GM18517 (cell line): ENCODE measurements at regions not wholly inside any gene's neighbourhood (a gene's known extent, or its start where the extent isn't known, plus 50 kb on each side); places are given as distances from the start of the nearest gene placed in this dataset.

Experiments
- ATAC-seq: cut with Tn5 transposase; IDR thresholded peaks from one replicate; pipeline ENCODE4 v1.9.1; 2021; ENCODE audit warnings: mild to moderate bottlenecking, moderate library complexity; ENCODE audit not compliant: unreplicated experiment

DNA sequence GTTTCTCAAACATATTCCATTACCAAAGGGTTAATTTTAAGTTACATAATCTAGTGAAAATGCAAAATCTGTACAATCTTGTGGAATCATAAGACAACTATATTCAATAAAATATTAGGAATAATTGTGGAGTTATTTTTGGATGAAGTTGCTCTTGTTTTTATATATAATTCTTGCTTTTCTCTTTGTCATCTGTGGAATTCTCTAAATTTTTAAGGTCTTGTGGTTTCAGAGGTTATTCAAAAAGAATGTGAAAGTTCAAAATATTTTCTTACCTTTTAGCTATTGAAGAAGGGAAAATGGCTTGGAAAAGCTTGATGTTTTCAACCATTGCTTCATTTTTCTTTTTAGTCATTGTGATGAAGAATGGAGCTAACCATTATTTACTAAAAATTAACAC, 552.1 kb downstream of the TFEC start:
- ATAC-seq, result no peak

DNA sequence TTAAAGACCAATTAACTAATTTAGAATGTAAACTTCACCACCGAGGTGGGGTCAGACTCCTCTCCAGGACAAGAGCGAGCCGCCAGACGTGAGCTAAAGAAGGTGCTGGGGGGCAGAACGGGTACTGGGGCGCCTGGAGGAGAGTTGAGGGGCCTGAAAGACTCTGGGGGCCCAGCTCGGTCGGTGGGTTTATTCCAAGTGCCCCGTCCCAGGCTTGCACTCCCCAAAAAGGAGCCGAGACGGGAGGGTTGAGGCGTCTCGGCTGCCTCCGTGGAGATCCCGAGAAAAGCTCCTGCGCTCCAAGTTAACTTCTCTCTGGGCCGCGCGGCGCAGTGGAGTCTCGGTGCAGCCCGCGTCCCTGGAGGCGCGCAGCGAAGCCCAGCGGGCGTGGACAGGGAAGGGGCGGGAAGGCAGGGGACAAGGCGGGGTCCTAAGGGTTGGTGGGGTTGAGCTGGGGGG, 553.3 kb downstream of the TFEC start:
- no peak for ATAC-seq

DNA sequence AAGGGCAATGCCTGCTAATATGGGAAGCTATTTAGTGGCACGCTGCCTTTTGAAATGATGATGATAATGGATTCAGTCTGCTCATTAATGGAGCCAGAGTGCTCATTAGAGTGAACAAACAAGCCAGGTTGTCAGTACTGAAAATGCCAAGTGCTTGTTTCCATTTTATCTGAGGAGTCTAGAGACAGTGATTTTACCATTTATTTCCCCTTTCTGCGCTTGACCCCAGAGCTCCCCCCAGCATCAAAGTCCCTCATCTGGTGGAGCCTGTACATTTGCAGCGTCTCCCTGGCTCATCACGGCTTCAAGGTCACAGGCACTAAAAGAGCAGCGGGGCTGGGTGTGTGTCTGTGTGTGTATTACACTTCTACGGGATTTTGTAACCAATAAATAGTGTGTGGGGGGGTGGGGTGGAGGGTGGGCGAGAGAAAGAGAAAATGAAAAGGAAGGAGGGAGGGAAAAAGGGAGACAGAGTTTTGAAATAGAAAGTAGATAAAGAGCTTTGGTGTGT, 553.8 kb downstream of the TFEC start:
- no peak for ATAC-seq

DNA sequence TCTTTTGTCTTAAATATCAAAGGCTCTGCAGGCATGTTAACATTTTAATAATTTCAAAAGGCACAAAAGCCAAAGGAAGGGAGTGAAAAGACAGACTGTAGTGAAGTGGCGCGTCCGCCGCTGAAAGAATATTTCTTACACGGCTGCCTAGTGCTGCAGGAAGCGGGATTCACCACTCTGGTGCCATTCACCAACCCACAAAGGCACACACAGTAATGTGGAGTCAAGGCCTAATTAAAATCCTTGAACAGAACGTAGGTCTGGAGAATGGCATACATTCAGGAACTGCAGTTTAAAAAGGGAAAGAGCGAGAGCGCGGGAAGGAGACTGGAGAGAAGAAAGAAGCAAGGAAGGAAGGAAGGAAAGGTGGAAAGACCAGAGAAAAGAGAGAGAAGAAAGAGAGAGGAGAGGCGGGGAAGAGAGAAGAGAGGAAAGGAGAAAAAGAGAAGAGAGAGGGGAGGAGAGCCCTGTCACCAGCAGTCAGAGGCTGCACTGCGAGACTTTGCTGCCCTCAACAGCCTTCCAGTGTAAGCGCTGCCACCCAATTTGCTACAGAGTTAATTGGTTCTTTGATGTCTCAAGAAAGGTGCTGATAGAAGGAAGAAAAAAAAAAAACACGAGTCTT, 554.0 kb downstream of the MDFIC start:
- ATAC-seq, result no peak

DNA sequence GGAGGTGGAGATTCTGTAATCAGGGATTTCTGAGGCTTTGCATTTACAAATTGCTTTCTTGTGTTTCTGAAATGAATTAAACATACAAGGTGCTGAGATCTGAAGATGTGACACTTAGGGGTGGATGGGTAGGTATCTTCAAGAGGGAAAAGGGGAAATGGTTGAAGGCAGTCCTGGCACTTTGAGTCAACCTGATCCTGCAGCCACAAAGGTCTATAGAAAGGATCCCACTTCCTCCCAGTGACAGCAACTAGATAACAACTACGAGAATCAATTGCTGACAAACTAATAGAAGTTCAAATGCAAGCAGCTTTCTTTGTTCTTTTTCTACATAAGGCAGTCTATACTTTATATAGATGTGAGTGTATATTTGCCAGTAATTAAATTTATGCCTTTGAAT, 553.3 kb downstream of the MDFIC start:
- no peak for ATAC-seq

DNA sequence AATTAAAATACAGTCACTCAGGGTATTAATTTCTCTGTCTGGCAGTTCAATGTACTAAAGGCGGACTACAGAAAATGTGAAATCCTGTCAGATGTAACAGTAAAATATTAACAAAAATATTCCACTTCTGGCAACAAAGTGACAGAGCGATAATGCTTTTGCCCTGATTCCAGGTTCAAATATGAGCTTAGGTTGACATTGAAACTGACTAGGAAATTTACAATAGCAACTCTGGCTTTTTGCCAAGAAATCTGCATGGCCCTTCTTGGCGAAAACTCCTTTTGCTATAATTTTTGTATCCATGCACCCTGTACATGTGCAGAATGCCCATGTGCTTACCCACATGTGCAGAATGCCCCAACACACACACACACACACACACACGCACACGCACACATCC, 552.2 kb downstream of the MDFIC start:
- ATAC-seq, result no peak

DNA sequence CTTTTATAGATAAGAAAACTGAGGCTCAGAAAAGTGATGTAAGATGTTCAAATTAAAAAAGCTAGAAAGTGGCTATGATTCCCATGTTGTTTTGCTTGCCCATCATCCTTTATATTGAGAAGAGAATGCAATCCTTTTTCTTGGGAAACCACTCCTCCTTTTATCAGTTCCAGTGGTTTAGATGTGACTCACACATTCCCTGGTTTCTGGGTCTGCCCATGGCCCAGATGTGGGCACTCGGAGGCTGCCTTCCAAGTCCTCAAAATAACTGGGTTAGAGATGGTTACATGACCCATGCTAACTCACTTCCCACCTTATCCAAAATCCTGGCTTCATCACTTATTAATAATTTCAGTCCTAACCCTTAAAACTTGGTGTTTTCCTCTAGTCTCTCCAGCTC, 550.0 kb downstream of the MDFIC start:
- no peak for ATAC-seq

DNA sequence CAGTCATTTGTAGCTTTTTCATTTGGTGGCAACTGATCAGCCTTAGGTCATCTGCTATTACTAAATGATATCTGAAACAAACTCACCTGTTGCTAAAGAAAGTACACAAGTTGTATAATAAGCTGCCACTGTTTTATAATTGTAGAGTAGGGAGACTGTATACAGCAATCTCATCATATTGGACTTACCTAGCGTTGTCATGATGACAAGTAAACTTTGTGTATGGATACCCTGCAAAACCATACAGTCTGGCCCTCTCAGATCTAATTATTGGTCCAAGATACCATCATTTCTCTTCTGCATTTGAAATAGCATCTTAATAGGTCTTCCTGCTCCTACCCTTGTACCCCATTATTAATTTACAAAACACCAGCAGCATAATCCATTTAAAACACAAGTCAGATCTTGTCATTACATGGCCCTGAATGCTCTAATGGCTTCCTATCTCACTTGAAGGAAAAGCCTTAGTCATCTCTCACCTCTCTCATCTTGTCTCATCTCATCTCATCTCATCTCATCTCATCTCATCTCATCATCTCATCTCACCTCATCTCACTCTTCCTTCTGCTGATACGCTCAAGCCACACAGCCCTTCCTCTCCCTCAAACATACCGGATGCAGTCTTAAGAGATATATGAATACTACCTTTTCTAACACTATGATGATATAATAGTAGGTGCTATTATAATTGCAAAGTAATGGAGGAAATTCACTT, 540.6 kb downstream of the MDFIC start:
- no peak for ATAC-seq

DNA sequence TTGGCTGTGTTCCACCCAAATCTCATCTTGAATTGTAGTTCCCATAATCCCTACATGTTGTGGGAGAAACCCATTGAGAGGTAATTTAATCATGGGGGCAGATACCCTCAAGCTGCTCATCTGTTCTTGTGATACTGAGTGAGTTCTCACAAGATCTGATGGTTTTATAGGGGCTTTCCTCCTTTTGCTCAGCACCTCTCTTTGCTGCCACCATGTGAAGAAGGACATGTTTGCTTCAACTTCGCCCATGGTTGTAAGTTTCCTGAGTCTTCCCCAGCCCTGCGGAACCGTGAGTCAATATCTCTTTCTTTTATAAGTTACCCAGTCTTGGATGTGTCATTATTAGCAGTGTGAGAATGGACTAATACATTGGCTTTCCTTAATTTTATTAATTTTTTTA, 527.8 kb downstream of the MDFIC start:
- ATAC-seq, result no peak

DNA sequence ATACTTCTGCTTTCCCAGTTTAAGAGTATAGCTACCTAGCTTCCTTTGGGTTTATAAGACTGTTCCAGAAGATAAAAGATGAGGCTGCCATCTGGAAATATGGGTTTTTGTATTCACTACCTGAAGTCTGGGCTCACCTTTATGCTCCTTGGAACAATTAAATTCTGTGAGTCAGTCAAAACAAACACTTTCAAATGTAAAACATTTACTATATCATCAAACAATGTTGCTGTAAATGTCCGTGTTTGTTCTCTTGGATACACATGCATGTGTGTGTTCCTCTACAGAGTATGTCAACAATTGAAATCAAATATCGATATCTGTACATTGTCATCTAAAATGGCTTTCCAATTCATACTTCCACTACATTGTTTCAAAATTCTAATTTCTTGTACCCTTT, 525.6 kb downstream of the MDFIC start:
- ATAC-seq, result no peak

DNA sequence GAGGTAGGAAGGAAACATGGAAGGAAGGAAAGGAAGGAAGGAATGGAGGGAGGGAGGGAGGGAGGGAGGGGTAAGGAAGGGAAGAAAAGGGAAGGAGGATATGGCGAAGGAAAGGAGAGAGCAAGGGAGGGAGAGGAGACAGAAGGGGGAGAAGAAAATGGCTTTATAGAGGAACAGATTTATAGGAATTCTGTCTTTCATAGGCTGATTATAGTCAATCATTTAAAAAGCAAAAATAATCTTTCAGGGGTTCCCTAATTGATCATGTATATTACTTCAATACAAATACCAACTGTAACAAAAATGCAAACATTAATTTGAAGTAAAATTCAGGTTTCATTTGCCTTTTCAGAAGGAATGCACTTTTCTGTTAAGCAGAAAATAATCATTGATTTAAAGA, 519.1 kb downstream of the MDFIC start:
- no peak for ATAC-seq

DNA sequence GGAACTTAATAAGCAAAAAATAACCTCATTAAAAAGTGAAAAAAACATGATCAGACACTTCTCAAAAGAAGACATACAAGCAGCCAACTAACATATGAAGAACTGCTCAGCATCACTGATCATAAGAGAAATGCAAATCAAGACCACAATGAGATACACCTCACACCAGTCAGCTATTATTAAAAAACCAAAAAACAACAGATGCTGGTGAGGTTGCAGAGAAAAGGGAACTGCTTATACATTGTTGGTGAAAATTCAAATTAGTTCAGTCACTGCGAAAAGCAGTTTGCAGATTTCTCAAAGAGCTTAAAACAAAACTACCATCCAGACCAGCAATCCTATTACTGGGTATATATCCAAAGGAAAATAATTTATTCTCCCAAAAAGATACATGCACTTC, 513.3 kb downstream of the MDFIC start:
- ATAC-seq, result peak; percentile 90

DNA sequence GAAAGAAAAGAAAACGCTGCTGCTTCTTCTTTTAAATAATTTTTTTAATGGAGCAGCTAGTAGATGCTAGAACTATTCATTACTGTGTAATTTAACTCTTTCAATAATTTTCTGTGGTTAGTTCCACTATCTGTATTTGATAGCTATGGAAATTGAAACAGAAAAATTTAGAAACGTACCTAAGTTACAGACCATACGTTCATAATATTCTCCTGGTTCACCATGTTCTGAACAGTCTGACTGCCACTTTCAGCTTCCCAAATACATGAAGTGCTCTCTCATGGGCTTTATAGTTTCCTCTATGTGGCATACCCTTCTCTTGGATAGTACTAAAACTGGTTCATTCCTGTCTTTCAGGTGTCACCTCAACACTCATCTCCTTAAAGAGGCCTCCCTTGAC, 508.0 kb downstream of the MDFIC start:
- ATAC-seq, result no peak

DNA sequence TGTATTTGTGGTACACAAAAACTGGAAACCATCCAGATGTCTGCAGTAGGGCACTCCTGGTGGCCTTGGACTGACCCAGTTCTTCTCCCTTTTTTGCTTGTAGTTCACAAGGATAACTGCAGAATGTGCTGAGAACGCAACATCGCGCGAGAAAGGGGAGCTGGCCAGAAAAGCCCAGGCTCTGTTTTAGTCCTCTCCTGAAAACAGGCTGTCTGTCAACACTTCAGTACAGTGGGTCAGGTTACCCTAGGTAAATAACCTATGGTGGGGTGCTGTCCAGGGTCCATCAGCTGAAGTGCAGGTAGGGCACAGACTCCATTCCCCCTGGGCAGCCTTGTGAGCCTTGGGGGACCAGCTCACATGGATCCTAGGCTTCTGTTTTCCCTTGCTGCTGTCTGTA, 495.8 kb downstream of the MDFIC start:
- no peak for ATAC-seq

DNA sequence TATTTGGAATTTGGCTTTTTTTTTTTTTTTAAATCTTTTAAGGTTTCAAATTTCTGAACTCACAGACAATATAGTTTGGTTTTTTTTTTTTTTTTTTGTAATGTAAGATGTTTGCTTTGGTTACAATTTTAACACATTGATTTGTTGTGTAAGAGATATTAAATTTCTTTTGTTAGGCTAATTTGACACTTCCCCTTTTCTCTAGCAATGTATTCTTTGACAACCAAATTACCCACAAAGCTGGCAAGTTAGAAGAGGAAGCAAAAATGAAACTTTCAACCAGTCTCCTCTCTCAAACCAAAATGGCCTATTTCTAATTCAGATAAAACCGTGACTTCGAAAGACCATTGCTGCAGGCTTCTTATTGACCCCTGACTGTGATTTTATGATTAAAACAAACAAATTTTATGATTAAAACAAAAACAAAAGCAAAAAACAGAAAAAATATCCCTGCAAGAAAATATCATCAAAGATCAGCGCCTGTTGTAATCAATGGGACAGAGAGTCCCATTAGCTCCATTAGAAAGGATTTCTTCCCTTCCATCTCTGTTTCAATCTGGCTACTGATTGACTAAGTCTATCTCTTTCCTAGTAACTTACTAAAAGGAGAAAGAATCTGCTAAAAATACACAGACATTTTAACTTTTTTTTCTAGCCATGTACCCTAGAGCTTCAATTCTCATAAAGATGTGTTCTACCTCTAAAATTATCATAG, 489.2 kb downstream of the MDFIC start:
- peak; percentile 99 for ATAC-seq

DNA sequence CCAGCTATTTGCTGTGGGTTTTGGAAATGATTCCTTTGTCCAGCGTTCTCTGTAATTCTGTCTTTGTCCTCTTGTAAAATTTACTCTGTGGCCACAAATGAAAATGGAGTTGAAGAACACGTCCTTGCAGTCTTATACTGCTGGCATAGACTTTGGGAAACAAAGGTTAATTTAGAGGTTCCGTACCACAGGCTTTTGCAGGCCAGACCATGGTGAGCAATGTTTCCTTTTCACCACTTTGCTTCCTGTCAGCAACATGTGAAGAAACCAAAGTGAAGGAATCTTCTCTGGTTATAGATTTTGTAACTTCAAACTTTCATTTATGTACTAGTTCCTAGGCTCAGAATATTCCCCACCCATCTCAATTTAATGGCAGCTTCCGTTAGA, 488.5 kb downstream of the MDFIC start:
- ATAC-seq, result no peak

DNA sequence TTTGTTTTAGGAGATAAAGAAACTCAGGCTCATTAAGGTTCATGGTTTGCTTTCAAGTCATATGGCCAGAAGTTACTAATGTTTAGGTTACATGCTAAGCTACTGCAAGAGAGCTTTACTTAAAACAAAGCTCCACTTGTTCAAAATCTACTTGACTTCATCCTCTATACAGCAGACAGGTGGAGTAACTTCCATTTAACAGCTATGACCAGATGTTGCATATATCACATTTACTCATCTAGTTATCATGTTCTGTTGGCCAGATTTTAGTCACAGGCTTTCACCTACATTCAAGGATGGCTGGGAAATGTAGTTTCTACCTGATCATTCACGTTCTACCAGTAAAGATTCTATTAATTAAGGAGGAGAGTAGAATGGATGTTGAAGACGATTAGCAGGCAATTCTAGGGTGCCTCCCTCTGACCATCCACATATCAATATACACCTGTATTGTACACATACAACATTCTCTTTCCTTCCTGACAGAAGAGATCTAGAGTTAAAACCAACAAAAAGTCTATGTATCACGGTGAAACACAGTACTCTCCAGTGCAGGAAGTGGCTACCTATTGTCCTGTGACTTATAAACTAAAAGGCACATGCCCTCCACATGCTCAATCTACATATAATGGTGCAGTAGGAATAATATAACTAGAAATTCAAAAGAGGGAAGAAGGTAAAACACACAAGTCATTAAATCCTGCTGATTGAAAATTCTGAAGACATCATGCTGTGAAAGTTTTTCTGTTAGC, 488.0 kb downstream of the MDFIC start:
- no peak for ATAC-seq

DNA sequence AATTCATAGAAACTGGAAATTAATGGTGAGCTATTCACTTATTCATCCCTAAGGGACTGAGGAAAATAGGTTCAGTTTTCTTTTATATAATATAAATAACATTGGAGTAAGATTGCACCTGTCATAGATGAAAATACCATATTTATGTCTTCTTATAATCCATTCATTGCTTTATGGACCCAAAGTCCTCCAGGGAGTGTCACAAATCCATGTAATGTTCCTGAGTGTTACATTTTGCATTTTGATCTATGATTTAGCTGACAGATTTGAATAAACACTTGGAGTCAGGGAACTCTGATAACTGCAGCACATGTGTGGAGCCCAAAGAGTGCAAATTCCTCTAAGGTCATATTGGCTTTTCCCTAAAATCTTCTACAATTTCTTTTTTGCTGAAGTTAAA, 484.3 kb downstream of the MDFIC start:
- ATAC-seq, result no peak

DNA sequence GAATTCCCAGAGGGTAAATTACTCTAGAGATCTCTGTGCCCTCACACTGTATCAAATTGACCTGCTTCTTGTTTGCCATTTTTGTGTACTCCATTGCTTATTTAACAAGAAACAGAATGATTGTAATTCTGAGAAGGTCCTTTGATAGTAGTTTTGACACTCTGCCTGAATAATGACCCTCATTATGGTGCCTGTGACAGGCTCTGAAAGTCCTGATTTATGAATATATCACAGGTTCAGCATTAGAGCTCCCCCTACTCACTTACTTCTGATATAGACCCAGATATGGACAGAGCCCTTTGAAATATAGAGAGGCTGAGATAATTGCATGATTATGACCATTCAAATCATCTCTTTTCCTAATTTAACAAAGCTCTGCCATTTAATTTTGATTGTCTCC, 465.2 kb downstream of the MDFIC start:
- ATAC-seq, result no peak

DNA sequence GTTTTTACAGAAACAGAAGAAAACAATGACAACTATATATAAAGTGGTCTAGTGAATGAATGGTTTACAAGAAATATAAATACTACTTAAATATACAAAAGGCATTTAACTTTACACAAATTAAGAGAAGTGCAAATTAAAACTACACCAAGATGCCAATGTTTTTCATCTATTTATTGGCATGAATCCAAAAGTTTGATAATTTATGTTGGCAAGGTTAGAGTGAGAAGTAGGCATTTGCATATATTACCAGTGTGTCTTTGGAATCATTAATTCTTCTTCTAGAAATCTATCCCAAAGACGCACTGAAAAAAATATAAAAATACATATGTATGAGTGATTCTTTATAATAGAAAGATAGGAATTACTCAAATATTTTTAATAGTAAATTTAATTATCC, 457.4 kb downstream of the MDFIC start:
- no peak for ATAC-seq

DNA sequence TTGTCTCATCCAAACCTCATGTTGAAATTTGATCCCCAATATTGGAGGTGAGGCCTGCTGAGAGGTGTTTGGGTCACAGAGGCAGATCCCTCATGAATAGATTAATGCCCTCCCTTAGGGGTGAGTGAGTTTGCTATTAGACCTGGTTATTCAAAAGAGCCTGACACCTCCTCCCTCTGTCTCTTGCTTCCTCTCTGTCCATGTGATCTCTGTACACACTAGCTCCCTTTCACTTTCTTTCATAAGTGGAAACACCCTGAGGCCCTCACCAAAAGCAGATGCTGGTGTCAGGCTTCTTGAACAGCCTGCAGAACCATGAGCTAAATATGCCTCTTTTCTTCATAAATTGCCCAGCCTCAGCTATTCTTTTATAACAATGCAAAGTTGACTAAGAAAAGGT, 447.1 kb downstream of the MDFIC start:
- ATAC-seq, result peak; percentile 48
